ENCODE measurements at regions not wholly inside any gene's neighbourhood (a gene's known extent, or its start where the extent isn't known, plus 50 kb on each side); places are given as distances from the start of the nearest gene placed in this dataset.

DNA sequence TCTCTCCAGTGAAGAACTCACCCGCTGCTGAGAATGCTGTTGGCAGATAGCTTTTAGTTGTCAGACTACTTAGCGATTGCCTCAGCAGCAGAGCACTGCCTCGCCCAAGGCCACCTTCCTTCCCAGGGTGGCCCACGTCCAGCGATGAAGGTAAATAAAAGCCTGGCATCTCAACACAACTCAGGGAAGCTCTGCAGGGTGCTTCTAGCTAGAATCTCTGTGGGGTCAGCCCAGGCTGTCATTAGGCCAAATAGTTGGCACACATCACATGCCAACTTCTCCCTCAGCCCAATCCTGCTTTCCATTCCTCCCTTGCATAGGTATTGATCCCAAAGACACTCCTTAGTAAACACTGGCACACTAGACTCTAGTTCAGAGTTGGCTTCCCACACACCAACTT lies 368.1 kb upstream of the TMTC1 start:
- no peak for DNase-seq

DNA sequence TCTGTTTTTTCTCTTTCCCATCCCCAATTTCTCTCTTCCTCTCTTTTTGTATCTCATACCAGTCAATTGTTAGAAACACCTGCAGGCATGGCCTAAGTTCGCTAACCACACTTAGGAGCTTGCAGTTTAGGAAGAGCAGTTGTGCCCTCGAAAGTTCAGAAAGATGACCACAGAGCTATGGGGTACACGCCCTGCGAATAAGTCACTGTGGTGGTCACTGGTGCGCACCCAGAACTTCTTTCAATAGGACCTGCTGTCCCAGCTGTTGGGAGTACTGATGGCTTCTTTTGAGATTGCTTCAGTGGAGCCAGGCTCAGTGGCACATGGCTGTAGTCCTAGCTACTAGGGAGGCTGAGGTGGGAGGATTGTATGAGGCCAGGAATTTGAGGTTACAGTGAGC lies 362.8 kb upstream of the TMTC1 start:
- DNase-seq, result no peak

DNA sequence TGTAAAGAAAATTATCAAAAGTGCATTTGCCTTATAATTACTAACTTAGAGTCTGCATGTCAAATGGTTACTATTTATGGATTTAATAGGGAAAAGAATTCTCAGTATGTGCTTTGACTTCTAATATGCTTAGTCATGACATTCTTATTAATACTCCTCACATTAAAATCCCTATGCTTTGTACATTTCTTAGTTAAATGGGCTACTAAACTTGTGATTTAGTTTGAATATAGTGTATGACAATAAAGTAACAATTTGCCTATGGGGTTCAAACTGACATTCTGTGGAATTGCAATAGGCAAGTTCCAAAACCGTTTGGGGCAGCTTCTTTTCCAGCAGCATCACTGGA lies 361.9 kb upstream of the TMTC1 start:
- DNase-seq, result no peak

DNA sequence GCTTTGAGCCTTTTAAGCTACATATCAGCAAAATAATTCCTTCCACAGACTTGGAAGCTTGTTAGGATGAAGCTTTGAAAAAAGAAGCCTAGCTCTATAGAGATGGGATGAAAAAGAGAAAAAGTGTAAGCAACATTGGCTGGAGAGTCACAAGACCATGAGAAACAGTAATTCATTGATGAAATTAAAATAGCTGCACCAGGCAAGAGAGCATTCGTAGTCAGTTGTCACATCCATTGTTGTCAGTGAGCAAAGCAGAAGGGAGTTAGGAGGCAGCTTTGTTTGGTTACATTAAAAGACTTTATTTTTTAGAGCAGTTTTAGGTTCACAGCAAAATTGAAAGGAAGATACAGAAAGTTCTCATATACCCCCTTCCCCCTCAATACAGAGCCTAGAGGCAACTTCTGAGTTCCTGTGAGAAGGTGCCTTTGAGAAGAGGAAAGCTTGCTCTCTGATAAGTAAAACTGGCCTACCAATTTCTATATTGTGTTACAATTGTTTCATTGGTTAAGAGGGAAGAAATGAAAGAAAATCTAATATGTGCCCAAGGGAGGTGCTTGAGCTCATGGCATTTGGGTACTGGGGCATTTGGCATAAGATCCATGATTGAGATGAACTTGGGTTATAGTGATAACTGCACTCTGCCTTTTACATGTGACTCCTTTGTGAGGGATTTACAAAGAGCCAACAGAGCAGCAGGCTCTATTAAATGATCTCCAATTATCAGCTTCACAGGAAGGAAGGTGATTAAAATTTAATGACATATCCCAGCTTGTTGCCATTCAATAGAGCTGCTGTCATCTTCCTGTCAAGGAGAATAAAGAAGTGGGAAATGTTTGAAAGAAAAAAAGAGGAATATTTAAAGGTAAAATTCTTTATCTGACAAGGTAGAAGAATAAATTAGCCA lies 361.3 kb upstream of the TMTC1 start:
- no peak for DNase-seq

DNA sequence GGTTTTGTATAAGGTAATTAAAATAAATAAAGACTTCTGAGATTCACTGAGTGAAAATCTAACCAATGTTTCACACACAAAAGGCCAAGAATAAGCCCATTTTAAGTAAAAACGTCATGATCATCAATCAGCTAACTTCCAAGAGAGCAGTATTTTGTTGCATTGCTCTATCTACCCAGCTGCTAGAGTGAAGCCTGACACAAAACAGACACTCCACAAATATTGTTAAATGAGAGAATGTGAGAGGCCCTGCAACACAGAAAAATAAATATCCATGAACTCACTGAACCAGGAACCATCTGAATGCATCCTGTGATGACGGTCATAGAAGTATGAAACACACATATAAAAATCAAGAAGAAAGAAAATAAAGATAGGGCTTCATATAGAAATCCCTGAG lies 358.6 kb upstream of the TMTC1 start:
- DNase-seq, result no peak

DNA sequence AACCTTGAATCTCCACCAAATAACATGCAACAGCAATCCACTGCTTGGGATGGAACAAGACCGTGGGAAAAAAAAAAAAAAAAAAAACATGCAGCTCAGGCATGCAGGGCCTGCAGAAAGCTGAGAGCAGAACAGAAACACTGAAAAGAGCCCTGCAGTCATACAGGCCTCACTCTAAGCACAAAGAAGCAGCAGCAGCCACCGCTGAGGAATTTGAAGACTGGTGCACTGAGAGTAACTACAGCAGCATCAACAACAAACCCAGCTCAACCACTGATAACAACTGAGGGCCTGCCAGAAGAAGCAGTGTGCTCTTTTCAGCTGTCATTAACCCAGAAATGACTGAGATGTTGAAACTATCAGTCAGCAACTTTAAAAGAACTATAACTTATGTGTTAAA lies 354.7 kb upstream of the TMTC1 start:
- DNase-seq, result no peak

DNA sequence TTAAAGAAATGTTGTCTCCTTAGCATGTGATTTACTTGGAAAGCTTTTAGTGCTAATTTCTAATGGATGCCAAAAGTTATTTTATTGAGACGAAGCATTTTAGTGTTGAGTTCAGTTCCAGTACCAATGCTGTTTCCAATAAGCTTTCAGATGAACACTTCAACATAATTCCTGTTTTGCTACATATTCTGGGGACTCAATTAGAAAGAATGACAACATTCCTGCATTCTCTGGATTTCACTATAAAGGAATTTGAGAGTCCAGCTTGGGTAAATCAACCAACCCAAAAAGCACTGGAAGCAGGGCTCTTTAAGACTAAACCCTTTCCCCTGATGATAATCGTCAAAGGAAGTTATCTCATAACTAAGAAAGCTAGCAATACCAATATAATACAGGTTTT lies 353.0 kb upstream of the TMTC1 start:
- DNase-seq, result no peak

DNA sequence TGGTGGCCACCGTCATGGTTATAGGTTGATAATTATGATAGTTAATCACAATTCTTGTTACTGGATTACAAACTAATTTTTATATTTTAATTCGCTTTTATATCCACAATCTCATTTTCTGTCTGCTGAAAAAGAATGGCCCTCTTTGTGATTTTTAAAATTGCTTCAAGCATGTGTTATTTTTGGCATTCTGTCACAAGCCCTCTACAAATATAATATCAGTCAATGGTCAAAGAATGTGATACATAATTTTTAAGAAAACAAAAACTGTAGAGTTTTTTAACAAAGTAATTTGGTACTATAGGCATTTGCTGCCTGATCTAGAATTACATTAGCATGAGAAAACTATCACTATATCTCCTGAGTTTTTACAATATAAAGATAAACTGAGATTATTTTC lies 352.0 kb upstream of the TMTC1 start:
- DNase-seq, result no peak

DNA sequence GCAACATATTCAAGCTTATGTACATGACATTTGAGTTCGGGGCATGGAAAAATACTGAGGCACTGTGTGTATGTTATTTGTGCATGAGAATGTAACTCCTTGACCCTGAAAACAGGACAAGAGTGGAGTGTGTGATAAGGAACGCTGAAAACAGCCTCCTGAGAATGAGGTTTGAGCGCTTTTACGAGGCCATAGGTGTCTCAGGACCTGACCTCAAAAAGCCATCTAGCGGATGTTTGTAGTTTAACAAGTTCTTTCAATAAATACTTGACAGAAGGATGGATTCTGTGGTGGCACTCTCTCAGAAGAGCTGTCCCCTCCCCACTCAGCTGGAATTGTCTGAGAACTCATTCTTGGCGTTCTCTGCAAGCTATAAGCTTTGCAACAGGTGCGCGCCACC lies 350.5 kb upstream of the TMTC1 start:
- DNase-seq, result no peak

DNA sequence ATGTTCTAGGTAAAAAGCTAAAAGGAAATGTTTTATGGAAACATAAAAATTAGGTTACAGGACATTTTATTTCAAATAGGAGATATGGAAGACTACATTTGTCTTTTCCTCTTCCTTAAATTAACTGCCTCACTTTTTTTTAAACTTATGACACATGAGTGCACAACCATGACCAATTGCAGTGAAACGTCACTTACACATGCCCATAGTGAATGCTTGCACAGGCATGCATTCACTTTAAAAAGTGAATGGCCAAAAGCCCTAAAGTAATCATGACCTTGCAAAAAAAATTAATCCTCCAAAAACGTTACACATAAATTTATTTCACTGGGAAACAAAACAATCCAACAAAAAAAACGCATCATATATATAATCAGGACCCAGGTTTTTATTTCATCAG lies 343.2 kb upstream of the TMTC1 start:
- DNase-seq, result no peak

DNA sequence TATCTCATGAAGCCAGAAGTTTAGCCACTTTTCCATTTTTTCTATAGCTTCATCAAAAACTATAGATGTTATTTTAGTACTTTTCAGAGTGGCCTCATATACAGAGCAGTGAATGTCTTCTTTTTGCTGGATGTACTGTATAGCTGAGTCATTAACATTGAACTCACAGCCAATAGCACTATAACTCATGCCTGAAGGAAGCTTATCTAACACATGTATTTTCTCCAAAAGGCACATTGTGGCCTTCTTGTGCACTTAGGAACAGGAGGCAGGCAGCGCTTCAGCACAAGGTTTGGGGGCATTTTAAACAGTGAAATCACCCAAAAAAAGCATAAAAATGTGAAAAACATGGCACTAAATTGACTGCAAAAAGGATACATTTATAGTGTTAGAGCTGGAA lies 336.8 kb upstream of the TMTC1 start:
- DNase-seq, result no peak

DNA sequence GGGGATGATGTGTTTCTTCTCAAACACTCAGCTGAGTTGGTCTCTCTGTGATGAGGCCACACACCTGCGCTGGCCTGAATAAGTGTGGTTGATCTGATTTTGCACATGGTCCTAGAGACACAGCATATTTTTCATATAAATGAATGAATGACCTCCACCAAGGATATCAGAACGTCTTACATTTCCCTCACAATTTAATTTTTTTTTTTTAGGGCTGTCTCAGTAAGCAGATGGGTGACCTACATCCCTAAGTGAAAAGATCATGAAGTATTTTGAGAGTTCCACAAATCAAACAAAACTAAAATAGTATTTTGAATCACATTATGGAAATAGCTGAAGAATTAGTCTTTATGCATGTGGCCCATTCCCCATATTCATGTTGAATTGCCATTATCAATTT lies 333.7 kb upstream of the TMTC1 start:
- no peak for DNase-seq

DNA sequence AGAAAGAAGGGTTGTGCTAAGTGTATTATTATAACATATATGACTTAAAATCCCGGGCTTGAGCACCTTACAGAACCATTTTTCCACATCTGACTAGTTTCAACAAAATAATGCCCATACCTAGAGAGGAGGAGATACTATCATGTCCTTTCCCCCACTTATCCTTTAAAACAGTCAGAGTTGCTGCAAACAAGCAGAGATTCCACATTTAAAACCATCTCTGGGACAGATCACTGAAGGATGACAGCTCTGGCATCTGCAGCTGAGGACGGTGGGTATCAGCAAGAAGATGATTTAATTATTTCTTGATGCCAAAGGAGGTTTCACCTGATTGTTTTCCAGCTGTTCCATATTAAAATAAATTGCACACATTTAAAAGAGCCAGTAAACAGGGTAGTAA lies 328.0 kb upstream of the TMTC1 start:
- DNase-seq, result no peak

DNA sequence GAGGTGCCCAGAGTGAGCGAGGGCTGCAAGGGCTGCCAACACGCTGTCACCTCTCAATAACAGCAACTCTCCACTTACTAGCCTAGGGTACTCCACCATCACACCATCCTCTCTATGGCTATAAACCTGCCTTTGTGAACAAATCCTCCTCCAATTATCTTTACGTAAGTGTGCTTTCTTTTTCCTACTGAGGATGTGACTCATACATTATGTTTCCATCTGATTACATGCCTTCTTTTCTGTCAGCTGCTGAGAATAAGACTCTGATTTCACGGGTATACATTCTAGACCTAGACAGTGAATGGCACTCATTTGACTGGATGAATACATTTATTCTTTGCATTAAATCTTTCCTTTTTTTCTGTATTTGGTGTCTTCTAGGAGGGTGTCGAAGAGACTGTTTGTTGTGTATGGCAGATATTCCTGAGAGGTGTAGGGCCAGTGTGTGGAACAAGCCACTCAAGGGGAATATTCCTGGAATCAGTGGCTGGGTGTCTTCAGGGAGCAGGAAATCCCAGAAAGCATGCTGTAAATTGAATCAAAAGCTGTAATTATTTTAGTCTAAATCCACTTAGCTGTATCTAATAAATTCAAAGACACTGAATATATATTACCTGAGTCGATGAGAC lies 327.3 kb upstream of the TMTC1 start:
- DNase-seq, result no peak

DNA sequence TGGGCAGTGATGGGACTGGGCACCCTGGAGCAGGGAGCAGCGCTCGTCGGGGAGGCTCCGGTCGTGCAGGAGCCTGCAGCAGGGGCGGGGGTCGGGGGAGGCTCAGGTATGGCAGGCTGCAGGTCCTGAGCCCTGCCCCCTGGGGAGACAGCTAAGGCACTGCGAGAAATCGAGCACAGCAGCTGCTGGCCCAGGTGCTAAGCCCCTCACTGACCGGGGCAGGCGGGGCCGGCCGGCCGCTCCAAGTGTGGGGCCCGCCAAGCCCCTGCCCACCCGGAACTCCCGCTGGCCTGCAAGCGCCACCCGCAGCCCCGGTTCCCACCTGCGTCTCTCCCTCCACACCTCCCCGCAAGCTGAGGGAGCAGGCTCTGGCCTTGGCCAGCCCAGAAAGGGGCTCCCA lies 326.8 kb upstream of the TMTC1 start:
- no peak for DNase-seq

DNA sequence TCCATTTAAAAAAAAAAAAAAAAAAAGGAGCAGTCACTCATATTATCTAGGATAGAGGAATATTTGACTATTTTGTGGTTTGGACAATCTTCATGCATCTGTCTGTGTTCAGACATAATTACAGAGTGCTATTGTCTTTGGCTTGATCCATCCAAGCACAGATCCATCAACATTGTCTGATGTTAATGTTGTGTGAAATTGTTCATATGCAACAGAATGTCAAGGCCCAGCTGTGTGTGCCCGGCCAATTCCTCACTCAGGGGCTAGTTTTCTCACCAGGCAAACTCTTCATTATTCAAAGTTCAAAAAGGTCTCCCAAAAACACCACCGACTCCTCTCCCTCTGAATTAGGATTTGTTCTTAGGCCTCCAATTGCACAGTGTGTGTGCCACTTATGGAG lies 324.9 kb upstream of the TMTC1 start:
- no peak for DNase-seq

DNA sequence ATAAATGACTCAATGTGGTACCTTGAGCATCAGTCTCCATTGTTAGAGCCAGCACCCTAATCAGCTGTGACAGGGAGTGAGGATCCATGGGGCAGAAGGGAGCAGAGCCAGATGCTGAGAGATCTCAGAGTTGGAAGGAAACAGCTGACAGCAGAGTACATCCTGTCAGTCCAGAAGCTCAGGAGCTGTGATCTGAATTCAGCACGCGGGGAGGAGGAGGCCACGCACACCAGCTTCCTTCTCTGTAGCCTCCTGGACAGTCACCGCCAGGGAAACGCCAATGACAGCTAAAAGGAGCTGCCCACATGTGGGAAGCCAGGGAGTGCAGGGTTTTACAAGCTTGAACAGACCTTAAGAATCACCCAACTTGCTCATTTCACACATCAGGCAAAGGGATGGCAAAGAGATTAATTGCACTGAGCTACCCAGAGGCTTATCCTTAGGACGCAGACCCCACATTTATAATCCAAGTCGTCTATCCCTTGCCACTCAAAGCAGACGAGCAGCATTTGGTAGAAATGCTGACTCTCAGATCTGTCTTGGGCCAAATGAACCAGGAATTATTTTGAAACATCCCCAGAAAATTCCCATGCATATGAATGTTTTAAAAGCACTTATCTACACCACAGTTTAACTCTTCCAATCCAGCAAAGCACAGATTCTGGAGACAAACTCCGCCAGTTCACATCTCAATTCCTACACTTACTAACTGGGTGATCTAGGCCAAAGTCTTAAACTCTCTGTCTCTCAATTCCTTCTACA lies 322.6 kb upstream of the TMTC1 start:
- DNase-seq, result no peak

DNA sequence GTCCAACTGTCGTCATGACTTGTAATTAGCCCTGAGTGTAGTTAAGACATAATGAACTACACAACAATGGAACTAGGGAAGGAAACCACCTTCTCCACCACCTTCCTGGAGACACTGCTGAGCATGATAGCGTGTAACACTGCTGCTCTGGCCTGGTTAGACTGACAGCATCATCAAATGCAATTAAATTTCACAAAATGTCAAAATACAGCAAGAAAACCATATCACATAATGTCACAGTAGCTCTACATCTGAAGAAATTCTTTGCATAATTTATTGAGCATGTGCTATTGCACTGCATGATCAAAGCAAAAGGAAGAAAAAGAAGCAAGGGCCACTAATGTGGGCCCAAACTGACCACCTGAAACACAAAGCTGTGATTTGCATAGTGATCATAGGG lies 321.8 kb upstream of the TMTC1 start:
- DNase-seq, result no peak

DNA sequence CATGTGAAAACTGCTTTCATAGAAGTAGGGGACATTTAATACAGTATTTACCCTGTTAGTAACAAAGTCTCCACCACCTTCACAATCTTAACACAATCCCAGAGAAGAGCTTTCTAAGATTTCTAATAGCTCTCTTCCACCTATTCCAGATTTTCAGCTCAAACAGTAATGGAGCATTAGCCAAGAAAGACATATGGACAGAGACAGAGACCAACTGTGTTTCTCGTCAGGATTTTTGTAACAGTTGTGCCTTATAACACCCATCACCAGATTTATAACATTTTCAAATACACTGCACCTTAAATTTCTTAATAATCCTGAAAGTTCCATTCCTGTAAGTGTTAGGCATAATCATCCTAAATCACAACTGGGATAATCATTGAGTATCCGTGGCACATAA lies 321.2 kb upstream of the TMTC1 start:
- DNase-seq, result no peak

DNA sequence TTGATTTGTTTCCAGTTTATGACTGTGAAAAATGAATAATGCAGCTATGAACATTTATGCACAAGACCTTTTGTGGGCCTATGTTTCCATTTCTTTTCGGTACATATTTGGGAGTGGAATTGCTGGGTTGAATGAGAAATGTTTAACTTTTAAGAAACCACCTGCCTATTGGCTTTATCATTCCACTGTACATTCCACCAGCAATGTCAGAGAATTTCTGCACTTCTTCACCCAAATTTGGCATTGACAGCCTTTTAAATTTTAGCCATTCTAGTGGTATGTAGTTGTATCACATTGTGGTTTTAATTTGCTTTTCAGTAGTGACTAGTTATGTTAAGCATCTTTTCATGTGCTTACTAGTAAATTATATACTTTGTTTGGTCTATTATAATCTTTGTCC lies 317.0 kb upstream of the TMTC1 start:
- DNase-seq, result no peak

DNA sequence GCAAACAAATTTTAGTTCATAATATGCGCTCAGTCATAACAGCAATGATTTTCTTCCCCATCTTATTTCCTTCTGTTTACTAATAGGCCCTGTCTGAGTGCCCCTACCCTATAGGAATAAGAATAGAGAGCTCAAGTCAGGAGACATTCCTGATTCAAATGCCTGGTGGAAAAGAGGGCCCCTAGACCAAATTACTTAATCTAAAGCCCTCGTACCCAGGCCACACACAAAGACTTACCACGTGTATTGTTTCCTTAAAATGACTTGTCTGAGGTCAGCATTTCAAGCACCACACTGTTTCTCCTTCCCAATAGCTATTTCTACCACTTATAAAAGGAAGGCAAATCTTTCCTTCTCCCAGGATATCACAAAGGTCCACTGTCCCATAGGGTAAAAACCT lies 314.9 kb upstream of the TMTC1 start:
- DNase-seq, result no peak

DNA sequence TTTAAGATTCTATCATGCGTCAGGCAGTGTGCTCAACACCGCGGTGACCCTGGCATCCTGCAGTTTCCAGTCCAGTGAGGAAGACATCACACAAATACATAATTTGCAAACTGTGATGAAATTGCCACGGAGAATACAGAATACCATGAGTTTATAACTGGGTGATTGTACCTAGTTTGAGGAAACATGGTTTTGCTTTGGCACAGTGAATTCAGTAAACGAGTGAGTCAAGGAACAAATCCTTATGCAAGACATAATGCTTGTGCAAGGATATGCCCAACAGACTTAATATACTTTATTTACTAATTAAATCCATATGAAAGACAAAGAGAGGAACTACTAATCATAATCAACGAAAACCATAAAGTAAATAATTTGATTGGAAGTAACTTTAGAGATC lies 311.8 kb upstream of the TMTC1 start:
- DNase-seq, result no peak

DNA sequence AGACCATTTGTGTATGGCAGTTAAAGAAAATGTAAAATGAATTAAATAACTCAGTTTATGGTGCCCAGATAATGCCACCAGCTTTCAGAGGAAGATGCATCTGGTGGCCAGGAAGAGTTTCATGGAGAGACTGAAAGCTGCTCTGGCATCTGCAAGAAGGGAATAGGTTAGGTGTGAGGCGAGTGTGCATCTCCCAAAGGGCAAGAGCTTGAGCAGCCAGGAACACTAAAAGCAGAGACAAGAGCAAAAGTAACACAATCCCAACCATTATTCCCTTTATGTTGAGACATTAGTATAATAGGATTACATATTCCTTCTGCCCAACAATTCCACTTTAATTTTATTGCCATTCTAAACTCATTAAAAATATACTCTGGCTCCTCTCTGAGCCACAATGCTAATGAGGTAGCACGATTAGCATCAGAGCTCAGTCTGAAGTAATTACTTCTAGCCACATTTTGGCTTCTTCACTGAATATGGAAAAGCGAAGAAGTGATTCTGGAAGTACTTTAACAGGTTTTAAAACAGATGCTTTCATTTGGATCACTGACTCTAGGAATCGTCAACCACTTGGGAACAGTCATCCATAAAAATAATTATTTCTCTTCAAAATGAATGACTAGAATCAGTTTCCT lies 309.4 kb upstream of the TMTC1 start:
- no peak for DNase-seq
